CD4-positive, alpha-beta T cell treated with Interleukin-4 for 1 hour (primary cell): ENCODE measurements at regions not wholly inside any gene's neighbourhood (a gene's known extent, or its start where the extent isn't known, plus 50 kb on each side); places are given as distances from the start of the nearest gene placed in this dataset.

Experiments
- DNase-seq, 2 donors: peaks; one replicate each; pipeline ENCODE4 v3.0.0-alpha.2; 2020 to 2022

DNA sequence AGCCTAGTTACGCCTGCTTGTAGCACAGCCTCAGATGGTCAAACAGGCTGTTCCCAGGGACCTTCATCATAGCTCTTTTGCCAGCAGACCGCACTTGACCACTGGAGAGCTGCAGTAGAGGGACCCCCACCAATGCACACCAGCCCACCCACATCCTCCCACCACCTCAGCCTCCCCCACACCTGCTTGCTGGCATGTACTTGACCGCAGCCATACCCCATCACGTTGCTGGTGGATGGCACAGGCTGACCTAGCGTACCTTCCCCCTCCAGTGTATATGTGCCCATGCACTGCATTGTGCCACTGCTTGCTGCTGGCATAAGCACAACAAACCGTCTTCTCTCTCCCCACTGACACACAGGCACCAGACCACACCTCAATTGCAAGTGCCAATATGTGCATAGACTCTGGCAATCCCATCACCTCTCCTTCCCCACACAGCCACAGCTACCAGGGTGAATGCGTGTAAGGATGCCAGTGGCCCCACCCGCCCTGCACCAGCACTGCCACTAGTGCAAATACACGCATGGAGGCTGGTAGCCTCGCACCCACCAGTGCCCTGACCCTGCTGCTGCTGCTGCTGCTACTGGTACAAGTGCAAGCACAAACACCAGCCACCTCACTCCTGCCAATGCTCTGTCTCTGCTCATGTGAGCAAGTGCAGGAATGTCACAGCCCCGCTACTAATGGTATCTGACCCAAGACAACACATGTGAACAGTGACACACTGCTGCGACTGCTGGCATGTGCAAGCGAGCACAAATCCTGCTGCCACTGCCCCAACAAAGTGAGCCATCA is 1377.6 kb downstream of the CDH11 start:
- DNase-seq, result no peak

DNA sequence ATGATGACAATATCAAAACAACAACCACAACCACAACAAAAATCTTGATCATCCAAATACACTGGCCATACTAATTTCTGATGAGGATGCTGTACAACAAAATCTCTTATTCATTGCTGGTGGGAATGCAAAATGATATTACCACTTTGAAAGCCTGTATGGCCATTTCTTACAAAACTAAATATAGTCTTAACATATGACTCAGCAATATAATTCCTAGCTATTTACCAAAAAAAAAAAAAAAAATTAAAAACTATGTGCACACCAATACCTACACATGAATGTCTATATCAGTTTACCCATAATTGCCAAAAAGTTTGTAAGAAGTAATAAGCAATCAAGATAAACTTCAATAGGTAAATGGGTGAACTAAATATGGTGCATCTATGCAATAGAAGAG is 1379.7 kb downstream of the CDH11 start:
- DNase-seq, result no peak

DNA sequence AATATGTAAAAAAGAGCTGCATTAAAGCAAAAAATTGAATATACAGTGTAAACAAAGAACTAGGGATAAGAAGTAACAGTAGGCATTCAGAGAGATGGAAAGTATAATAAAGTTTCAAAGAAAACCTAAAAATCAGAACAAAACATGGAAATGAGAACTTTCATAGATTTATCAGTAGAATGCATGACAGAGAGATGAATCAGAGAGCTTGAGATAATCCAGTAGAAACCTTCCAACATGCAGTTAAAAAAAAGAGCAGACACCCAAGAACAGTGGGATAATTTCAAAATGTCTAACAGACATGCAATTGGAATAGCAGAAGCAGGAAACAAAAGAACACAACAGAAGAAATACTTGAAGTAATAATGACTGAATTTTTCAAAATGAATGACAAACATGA is 1384.2 kb downstream of the CDH11 start:
- no peak for DNase-seq

DNA sequence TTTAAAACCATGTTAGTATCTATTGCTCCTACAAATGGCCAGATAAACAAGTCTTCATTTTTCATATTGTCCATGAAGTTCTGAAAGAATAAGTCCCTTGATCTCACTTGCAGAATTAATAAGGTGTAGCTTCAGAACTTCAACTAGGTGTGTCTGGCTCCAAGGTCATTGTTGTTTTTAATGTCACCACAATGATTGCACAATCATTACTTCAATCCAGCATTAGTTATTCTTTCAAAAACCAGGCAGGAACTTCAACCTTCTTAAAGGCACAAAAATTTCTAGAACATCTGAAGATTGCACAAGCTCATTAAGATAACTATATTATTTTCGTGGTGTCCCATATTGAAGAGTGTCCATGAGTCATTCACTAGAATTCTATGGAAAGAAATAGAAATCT is 1386.4 kb downstream of the CDH11 start:
- DNase-seq, result no peak

DNA sequence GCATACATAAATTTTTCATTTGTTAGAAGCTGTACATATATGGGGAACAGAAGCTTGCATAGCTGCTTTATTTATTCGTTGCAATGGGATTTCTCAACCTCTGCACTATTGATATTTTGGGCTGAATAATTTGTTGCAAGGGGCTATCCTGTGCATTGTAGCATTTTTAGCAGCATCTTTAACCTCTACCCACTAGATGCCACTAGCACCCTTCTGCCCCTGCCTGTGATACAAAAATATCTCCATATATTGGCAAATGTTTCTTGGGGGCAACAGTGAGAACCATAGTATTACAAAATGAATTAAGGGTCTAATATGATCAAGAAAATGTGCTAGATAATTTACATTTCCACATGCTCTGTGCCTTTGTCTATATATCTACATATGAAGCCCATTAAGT is 1401.0 kb downstream of the CDH11 start:
- DNase-seq, result no peak

DNA sequence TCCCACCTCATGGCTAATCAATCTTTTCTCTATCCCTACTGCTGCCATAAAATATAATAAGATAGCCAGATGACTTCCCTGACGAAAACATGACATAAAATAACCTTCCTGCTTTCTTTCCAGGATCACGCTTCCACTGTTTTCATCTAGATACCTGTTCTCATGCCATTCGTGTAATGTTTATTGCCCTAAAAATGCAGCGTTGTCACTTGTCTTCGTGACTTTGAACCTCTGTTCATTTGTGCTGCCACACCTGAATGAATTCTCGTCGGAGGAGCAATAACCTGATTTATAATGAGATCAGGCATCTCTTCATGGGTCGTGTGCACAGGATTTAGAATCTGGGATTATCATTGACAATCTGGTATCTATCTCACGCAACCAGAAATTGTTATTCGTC is 1401.9 kb downstream of the CDH11 start:
- no peak for DNase-seq

DNA sequence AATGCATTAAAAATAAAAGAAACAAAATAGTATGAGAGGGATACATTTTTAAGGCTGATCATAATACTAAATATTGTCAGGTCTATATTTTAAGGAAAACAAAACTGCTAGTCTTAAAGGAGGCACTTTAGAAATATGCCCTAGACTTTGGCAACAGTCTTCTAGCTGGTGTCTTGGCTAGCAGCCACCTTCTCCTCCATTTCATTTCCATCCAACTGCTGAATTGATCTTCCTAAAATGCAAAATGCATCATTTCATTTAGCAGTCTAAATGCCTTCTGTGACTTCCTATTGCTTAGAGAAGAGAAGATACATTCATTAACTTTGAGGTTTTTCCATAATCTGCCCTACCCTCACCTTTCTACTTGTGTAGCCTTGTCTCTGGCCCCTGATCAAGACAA is 1404.1 kb downstream of the CDH11 start:
- no peak for DNase-seq

DNA sequence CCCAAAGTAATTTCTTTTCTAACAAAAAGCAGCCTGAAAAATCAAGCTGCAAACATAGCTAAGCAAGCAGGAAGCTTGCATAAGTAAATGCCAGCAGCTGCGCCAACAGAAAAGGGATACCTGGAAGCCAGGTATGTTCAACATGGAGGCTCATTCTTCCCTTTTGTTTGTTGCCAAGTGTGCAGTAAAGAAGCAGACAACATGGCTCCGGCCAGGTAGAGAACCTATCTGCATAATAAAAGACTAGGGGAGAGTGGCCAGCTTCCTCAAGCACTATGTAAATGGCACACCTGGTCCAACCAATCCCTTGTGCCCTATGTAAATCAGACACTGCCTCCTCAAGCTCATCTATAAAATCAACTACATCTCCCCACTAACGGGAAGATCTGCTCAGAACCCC is 1407.0 kb downstream of the CDH11 start:
- no peak for DNase-seq

DNA sequence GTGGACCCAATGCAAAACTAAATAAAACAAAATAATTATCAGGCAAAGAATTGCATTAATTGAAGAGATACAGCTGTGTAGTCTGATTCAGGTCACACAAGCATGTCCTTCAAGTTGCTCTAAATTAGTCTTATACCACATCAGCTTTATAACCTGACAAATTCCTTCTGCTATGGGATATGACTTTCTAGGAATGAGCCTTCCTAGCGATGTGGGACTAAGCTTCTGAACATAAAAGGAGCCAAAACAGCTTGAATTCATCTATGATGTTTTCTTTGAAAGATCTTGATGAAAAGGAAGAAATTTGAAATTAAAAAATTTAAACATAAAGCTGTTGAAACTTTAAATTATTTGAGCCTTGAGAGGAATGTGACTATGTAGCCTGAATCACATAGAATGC is 1409.1 kb downstream of the CDH11 start:
- no peak for DNase-seq

DNA sequence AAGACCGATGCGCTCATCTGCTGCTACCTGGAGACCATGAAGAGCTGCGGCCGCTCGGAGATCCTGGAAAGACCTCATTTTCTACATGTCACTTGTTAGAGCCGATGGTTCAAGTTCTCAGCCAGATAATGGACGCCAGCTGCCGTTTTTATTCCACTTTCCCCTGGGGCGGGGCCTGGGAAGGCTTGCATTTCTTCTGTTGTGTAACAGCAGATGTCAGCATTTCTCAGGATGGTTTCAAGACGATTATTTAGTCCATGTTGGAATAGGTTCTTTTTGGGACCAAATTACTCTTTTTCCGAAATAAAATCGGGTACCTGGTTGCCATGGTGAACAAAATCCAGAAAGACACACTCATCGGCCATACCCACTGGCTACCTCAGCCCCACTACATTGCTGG is 1418.3 kb downstream of the CDH11 start:
- no peak for DNase-seq

DNA sequence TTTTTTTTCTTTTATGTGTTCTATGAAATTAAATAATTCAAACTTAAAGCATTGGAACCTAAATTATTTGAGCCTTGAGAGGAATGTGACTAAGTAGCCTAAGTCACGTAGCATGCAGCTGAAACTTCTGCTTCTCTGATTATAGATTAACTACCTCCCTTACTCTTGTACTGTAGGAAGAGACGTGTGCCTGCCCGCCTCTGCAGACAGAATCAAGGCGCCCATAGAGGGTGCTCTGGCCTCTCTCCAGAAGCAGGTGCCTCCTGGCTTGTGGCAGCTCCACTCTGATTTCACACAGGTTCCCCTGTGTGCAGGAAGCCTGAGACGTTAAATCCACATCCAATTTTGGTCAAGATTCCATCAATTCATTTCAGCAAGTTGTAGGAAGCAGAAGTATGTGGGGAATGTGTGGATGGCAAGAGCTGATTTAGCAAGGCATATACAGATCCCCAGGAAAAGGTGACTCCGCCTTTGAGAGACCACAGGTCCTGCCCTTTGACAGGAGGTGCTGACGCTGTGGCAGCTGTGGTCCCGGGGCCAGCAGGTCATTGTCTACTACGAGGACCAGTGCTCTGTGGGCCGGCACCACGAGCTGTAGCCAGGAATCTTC is 1418.8 kb downstream of the CDH11 start:
- no peak for DNase-seq

DNA sequence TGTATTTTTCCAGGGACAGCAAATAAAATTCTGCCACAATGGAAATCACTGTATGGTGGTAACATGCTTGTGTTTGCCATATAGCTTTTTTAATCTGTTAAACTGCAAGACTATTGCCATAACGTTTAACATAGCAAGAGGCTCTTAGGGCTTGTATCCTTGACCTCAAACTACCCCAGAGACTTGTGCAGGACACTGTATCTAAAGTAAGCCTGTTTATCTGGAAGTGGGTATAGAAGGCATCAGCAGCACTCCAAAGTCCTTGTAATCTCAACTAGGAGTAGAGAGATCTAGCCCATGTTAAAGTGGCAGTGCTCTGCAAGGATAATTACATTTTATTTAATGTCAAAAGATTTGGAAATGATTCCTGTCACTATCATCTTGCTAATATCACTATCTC is 1424.1 kb downstream of the CDH11 start:
- no peak for DNase-seq

DNA sequence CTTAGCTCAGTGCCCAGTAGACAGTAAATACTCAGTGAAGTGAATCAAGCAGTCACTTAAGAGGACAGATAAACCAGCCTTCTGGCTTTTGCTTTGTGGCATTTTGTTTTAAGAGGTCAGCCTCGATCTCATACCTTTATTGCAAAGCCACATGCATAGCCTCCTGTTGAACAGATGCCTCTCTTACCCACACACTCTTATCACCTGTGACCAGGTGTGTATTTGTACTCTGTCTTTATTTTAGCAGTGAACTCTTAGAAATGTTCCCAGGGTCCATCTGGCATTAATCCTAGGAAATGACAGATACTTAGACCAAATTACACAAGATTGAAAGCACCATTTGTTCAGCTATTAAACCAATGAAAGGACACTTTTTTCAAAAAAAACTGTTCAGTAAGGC is 1426.5 kb downstream of the CDH11 start:
- no peak for DNase-seq

DNA sequence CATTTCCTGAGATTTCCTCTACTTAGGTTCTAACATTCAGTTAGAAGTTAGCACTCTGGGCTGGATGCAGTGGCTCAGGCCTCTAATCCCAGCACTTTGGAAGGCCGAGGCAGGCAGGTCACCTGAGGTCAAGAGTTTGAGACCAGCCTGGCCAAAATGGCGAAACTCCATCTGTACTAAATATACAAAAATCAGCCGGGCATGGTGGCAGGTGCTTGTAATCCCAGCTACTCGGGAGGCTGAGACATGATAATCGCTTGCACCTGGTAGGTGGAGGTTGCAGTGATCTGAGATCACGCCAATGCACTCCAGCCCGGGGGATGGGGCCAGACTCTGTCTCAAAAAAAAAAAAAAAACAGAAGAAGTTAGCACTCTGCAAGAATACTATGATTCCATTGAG is 1430.9 kb downstream of the CDH11 start:
- no peak for DNase-seq

DNA sequence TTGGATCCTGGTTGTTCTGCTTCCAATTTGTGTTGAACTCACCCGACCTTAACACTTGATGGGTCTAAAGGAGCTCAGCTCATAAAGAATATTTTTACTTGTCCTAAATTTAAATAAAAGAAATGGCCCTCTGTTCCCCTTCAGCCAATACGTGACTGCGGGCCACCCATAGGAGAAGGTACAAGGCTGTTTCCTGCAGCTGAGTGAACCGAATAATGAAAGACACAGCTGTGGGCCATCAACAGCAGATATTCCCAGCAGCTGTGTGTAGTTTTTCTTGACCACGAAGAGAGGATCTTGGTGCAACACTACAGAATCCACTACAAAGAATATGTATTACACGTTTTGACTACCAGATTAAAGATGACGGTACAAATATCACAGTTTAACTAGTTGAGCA is 1431.6 kb downstream of the CDH11 start:
- DNase-seq, result no peak

DNA sequence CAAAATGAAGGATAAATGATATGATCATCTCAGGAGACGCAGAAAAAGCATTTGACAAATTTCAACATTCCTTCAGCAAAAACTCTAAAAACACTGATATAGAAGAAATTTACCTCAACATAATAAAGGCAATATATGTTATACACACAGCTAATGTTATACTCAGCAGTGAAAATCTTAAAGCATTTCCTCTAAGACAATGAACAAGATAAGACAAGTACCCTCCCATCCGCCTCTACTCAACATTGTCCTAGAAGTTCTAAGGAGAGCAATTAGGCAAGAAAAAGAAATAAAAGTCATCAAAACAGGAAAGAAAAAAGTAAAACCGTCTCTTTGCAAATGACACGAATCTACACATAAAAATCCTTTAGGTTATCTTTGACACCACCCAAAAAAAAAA is 1432.8 kb downstream of the CDH11 start:
- DNase-seq, result no peak

DNA sequence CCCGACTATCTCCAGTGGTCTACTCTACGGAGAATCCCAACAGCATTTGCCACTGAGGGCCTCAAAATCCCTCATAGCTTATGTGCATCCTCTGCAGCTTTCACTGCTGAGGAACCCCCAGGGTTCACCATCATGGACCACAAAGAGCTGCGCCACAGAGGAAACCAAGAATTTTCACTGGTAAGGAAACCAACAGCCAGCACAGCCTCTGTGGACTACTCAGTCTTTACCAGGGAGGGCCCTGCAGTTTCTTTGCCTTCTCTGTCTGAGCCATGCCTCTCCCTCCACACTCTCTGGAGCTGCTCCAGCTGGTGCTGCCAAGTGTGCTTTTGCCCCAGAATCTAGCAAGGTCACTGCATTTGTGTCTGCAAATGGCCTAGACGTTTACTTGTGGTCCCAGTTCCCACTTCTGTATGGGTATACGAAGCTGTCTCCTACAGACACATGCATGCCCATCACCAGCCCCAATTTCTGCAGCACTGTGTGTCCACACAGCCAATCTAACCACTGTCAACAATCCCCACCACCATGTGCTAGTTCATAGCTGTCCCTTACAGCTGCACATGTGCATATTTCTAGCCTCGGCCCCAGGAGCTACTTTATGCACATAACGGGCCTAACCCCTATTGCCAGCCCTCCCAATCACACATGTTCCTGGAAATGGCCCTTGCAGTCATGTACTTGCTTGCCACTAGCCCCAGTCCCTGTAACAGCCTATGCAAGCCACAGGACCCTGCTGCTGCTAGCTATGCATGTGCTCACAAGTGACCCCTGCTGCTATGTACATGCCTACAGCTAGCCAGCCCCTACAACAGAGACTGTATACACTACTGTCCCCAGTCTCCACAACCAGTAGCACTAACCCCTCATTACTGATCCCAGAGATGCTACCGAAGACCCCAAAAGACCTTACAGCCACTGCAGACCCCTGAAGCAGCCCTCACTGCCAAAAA is 1437.4 kb downstream of the CDH11 start:
- no peak for DNase-seq

DNA sequence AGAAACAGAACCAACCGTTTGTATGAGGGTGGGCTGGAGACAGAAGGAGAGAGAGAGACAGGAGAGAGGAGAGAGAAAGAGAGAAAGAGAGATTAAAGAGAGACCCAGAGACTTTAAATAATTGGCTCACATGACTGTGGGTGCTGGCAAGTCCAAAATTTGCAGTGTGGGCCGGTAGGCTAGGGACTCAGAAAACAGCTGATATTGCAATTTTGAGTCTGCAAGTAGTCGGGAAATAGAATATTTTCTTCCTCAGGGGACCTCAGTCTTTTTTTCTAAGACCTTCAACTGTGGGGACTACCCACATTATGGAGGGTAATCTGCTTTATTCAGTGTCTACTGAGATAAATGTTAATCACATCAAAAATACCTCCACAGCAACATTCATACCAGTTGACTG is 1439.0 kb downstream of the CDH11 start:
- no peak for DNase-seq

DNA sequence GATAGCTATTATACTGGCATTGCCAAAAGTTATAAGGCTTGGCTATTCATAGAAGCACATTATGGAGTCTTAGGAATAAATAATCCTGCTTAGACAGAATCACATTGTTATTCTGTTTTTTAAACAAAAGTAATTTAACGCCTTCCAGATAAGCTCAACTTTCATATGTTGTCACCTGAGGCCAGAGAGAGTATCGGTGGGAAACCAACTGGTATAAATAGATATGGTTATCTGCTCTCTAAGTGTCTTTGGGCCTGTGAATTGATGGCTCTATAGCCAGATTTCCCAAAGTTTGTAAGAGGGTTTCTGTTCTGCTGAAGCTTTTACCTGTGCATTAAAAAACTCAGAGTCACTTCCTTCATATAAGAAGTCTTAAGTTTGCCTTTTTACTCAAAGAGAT is 1449.4 kb downstream of the CDH11 start:
- no peak for DNase-seq

DNA sequence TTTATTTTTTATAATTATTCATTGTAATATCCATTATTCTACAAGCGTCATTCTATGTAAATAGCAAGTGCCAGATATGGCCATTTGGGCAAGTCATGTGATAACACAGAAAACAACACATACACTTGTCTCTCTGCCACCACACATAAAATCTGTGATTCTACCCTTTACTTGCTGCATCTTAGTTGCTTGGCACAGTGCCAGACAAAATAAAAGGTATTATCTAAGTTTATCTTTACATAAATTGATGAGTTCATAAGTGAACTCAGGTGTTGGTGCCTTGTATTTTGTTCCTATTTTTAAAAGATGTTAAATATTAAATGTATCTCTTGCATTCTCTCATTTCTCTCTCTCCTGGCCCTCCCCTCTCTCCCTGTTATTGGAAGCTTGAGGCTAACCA is 1458.7 kb downstream of the CDH11 start:
- DNase-seq, result no peak

DNA sequence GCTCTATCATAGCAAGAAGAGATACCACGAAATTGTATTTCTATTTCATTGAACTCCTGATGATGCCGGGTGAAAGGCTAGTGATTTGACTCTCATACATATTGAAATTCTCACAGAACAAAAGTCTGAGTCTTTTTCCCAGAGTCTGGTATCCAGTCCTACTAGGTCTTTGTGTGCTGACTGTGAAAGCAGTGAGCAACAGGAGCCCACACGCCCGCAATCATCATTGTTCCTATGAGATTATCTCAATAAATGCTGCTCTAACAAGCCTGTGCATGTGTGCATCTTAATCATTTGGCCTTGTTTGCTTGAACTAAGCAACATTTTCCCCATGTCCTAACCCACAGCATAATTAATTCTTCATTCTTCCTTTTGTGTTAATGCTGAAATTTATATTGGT is 1466.0 kb downstream of the CDH11 start:
- no peak for DNase-seq

DNA sequence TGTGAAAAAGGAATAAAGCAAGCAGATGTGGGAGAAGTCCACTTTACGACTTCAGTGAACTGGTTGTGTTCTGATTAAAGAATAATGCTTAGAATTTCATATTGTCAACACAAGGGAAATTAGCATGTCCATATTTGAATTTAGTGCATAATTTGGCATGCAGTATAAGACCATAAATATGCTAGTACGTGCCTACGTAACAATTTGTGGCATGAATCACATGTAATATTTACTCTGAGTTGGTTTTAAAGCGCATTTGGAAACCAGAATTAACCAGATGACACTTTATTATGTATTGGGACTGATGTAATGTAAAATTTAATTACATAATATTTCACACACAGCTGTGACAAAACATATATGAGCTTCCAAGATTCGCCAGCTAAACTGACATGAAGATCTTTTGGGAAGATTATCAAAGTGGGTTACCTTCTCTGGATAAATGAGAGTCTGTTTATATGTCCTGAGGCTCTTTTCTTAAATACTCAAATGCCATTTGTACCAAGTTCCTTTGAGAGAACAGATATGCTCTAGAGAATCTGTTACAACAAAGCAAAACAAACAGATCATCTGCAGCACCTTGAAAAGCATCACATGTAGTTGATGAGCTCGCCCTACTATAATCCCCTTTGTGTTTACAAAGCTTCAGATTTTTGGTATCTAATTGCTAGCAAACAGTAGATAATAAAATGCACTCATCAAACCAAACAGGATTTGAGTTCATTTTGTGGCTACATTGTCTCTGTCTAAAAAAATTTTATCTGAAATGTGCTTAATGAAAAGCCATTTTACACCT is 1468.6 kb downstream of the CDH11 start:
- DNase-seq, result no peak

DNA sequence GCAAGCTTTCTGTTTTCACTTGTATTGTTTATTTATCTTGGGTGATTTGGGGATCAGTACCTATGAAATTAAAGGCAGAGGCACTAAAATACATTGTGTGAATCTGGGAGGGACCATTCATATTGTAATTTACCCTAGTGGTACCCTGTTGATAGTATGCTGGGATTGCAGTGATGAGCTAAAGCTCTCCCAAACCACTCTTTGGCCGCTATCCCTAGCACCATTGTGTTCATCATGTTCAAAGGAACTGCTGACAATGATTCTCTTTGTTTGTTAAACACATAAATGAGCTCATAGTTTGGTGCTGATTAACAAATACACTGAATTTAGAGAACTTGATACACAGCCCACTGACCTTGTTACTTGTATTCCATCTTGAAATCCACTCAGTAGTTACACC is 1469.8 kb downstream of the CDH11 start:
- DNase-seq, result no peak
